Non-pigmented ciliary epithelial cell (primary cell): ENCODE measurements at regions not wholly inside any gene's neighbourhood (a gene's known extent, or its start where the extent isn't known, plus 50 kb on each side); places are given as distances from the start of the nearest gene placed in this dataset.
A peak's percentile ranks its signal among the peaks of the same experiment; 100 is the strongest.
"Not testable (repeated sequence)": the region's sequence is repeated elsewhere in the genome, so short reads cannot be mapped to it uniquely, and the experiment has no call there.

Source experiments
- DNase-seq: peaks from one replicate; pipeline ENCODE4 v3.0.0-alpha.2; 2010; ENCODE audit warnings: low read depth

DNA sequence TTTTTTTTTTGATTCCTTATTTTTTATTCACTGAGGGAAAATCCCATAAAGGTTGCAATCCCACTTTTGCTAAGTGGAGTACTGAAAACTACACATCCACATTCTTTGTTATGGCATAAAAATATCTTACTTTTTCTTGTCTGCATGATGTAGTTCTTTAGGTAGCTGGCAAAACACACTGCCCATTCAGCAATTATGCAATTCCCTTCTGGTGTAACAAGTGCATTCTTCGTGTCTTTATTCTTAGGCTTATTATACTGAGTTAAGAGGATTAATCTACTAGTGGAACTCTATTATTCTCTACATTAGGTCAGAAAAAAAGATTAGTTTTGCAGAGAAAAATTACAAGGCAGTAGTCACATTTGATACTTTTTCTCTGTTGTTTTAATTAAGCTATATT is 403.8 kb upstream of the GBE1 start:
- no peak for DNase-seq

GRCh38 chr3:82163907-82164520 is 402.6 kb upstream of the GBE1 start:
- peak; percentile 1 for DNase-seq

DNA sequence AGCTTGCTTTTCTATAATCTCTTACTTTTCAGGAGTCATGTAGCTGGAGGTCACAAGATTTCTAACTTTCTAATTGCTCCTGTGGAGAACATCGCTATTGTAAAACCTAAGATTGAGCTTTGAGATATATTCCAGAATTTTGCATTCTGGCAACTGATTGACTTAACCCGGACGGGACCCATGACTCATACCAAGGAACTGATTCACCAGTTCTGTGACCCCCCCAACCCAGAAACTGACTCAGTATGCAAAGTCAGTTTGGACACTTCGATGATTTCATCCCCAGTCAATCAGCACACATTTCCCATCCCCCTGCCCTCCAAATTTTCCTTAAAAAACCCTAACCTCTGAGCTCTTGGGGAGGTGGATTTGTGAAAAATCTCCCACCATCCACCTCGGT is 396.5 kb upstream of the GBE1 start:
- peak; percentile 60 for DNase-seq

DNA sequence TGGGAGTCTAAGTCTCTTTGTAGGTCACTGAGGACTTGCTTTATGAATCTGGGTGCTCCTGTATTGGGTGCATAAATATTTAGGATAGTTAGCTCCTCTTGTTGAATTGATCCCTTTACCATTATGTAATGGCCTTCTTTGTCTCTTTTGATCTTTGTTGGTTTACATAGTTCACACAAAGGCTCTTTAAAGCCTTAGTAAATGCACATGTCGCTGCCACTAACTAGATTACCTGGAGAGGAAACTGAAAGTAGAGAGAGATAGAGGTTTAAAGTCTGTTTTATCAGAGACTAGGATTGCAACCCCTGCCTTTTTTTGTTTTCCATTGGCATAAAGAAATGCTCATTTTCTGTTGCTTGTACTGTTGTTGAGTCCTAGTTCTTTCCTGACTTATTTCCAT is 392.4 kb upstream of the GBE1 start:
- DNase-seq: not testable (repeated sequence)

DNA sequence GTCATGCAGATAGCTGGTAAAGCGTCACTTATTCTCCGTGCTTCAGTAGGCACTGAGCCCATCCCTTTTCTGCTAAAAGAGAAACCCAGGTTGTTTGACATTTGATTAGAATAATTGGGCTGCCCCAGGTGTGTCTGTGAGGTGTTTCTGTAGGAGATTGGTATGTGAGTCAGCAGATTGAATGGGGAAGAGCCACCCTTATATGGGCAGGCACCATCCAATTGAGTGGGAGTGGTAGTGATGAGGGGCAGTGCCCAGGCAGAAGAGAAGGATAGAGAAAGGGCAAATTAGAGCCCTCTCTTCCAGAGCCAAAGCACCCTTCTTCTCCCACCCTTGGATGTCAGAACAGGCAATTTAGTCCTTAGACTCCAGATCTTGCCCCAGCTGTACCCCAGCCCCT is 384.3 kb upstream of the GBE1 start:
- no peak for DNase-seq

DNA sequence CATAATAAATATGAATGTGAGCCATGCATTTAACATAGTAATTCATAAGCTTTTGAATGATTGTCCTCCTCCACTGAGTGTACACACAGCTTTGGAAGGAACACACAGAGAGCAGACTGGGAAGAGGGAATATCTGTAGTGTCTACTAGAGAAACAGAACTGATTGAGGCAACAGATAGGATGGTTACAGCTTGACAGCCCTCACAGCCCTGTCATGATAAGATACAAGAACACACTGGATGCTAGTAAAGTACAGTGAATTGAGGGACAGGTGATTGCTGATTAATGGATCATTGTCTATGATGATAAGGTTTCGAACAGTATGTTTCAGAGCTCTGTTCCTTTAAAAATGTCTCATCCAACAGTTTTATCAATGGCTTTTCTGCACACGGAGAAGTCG is 383.4 kb upstream of the GBE1 start:
- no peak for DNase-seq

- DNase-seq: no peak
Measured at GRCh38 chr3:82143661-82144412, 382.4 kb upstream of the GBE1 start.

DNA sequence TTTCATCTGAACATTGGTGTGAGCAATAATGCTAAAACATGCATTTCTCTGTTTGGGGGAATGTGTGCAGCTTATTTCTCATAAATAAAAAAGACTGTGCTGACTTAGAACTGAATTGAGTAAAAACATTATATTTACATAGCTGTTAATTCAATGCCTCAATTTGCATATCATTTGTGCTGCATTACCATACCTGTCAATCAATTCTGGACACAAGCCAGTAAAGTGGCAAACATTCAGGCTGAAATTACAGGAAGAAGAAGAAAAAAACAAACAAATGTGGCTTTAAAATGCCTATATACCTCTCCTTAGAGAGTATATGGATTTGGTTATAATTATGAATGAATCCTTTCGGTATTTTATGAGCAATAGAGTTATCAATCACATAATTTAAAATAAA is 380.1 kb upstream of the GBE1 start:
- DNase-seq: no peak

DNA sequence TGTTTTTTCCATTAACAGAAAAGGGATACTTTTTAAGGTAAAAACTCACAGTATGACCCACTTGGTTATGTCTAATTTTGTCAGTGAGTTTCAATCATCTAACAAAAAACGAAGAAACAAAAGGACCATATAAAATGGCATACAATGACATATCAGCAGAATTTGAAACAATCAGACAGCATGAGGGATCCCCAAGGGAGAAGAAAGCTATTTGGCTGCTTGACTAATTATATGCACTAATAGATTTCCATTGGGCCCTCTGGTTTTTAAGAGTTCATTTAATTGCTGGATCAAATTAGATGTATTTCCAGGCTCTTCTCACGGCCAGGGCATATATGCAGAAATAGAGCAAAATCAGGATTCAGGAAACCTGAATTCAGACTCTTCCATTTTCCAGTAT is 376.4 kb upstream of the GBE1 start:
- no peak for DNase-seq

DNA sequence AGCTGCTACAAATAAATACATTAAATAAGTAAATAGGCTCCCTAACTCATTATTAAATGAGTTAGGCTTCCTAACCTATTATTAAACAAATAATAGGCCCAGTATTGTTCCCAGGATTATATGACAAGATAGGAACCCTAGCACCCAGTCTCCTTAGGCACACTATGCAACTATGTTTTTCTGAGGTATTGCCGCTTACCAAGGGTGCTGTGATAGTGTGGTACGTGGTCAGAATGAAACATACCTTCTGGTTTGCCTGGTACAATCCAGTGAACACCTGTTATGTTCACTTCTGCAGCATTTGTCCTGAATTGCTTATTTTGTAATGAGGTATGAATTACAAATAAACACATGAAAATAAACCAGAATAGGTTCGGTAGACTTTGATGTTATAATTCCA is 375.6 kb upstream of the GBE1 start:
- DNase-seq: no peak

- DNase-seq: peak; percentile 22
Measured at GRCh38 chr3:82133070-82133606, 371.7 kb upstream of the GBE1 start.

- DNase-seq: no peak
Measured at GRCh38 chr3:82132210-82133069, 371.0 kb upstream of the GBE1 start.

GRCh38 chr3:82130046-82130445 is 368.6 kb upstream of the GBE1 start:
- DNase-seq: no peak

DNA sequence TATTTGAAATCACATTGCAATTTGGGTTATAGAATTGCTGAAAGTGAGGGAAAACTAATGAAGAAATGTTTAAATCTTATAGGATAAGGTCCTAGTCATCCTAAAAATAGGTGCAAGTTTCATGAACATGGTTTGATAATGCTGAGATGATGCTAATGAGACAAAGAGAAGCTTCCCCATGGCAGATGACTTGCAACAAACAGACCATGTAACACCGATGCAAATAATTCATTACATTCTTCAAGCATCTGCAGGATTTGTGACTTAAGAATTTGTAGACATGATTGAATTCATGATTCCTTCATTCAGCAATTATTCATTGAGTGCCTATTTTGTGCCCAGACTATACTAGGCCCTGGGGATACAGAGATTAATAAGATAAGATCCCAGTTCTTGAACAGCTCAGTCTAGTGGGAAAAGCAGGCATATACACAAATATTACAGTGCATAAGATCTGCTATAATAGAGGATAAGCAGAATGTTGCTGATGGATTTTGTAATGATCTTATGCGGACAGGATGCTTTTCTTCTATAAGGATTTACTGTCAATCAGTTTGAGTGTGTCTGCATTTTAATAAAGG is 367.9 kb upstream of the GBE1 start:
- no peak for DNase-seq

- DNase-seq: no peak
Measured at GRCh38 chr3:82128271-82128670, 366.8 kb upstream of the GBE1 start.

GRCh38 chr3:82122554-82123345 is 361.3 kb upstream of the GBE1 start:
- DNase-seq: no peak

DNA sequence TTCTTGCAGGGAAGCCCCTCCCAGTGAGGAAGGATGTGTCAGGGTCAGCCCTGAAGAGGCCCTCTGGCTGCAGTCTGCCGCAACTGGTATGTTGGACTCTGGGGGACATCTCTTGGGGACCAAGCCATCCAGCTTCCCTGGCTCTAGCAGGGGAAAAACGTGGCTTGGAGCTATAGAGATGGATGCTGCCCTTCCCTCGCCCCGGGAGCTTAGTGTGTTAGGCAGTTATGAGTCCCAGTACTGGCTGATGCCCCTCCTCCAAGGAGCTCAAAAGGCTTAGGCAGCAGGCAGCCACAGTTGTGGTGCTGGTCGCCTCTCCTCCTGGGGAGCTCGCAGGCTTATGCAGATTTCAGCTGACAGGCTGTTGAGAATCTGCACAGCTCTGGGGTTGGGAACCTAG is 353.1 kb upstream of the GBE1 start:
- DNase-seq: no peak

GRCh38 chr3:82110721-82111120 is 349.3 kb upstream of the GBE1 start:
- DNase-seq: not testable (repeated sequence)

DNA sequence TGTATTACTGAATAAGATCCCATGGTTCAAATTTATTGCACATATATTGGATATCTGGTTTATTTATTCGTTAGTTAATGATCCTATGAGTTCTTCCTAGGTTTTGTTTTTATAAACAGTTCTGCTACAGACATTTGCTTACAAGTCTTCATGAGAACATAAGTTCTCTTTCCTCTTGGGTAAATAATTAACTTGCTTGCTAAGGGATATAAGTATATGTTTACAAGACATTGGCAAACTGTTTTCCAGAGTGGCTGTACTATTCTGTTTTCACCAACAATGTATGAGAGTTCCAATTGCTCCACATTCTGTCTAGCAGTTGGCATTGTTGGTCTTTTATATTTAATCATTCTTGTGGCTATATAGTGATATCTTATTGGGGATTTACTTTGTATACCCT is 341.8 kb upstream of the GBE1 start:
- DNase-seq: no peak

DNA sequence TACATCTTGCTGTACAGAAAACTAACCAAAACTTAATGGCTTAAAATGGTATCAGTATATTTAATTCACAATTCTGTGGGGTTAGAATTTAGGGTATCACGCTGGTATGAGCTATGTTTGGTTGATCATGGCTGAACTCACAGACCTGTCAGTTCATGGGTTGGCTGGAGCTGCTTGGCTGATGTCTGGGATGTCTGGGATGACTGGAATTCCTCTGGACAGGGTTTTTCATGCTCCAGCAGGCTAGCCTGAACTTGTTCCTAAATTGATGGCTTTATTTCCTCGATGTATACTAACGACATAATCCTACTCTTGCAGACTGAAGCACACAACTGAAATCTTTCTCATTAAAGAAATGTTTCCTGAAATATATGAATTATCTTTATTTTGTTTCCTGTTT is 338.9 kb upstream of the GBE1 start:
- DNase-seq: no peak

DNA sequence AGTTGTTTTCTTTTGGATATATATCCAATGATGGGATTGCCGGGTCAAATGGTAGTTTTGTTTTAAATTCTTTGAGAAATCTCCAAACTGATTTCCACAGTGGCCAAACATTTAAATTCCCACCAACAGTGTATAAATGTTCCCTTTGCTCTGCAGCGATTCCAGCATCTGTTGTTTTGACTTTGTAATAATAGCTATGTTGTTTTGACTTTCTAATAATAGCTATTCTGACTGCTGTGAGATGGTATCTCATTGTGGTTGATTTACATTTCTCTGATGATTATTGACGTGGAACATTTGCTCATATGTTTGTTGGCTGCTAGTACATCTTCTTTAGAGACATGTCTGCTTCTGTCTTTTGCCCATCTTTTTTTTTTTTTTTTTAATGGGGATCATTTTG is 332.2 kb upstream of the GBE1 start:
- DNase-seq: no peak

DNA sequence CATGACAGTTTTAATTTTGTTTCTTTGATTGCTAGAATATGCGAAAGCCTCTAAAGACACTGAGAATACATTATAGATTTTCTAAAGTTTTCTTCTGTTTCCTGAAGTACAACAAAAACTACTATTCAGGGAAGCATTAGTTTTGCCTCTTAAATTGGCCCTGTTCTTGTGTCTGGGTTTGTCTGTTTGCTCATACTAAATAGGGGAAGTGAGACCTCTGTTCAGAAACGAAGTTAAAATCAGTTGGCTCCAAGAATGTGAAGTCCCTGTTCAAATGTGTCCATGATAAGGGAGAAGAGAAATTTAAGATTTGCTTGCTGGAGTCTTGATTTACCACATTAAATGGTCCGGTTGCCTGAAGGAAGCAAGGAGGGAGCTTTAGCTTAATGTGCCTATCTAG is 327.3 kb upstream of the GBE1 start:
- DNase-seq: no peak
